Esophagus muscularis mucosa (tissue), 3 donors: ENCODE measurements at regions not wholly inside any gene's neighbourhood (a gene's known extent, or its start where the extent isn't known, plus 50 kb on each side); places are given as distances from the start of the nearest gene placed in this dataset.

Source experiments
- CTCF ChIP-seq, 3 experiments: fragments of 200-600 bp in 2 of 3; fragments of 450-650 bp in 1 of 3; sonication (generic) in 2 of 3; IDR thresholded peaks; one replicate each; pipeline ENCODE4 v1.5.1; 2017 to 2019; ENCODE audit warnings: antibody characterized with exemption in 3 of 3, mild to moderate bottlenecking in 2 of 3, moderate library complexity in 1 of 3
- POLR2AphosphoS5 ChIP-seq, 2 donors: sonication (generic); formaldehyde crosslinking; IDR thresholded peaks; one replicate each; pipeline ENCODE4 v1.6.1; 2017; ENCODE audit warnings: antibody characterized with exemption in 2 of 2

GRCh38 chr1:188364927-188365449 lies 1536.2 kb downstream of the PLA2G4A start:
- no peak for TF ChIP-seq CTCF (IDR thresholded peaks at IDR 0.05)
- TF ChIP-seq POLR2AphosphoS5 (IDR thresholded peaks at IDR 0.05): no peak
